ENCODE measurements at regions not wholly inside any gene's neighbourhood (a gene's known extent, or its start where the extent isn't known, plus 50 kb on each side); places are given as distances from the start of the nearest gene placed in this dataset.

DNA sequence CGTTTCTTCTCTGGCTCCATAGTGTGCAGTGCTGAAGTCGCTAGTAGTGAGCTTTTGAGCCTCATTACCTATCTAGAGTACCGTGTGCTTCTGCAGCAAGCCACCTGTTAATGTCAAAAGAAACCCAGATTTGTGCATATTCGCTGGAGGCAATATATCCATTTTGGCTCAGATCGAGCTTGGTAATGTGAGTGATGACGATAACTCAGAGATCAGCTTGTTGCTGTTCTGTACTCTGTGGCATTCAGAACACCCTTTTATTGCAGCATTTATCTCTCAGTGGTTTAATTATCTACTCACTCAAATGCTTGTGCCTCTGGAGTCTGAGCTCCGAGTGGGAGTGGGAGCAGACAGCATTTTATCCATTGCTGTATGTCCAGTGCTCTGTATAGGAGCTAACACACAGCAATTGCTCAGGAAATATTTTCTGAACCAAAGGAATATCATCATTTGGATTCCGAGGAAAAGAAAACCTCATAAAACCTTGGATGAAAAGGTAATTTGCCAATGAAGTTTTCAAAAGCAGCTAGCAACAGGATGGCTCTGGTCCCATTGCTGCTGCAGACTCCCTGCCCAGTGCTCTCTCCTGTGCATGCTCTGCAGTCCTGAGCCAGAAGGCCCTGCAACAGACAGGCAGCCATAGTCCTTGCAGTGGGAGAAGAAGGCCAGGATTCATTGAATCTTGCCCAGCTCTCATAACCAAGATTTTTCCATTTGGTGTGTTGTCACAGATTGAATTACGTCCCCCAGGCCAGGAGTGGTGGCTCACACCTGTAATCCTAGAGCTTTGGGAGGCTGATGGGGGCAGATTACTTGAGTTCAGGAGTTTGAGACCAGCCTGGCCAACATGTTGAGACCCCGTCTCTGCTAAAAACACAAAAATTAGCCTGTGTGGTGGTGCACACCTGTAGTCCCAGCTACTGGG lies 183.8 kb downstream of the MYCN start:
- no peak for DNase-seq

GRCh38 chr2:16123421-16123820 lies 183.1 kb downstream of the MYCN start:
- DNase-seq, result no peak
- ATAC-seq, result no peak
- intact Hi-C loops (cut with DNase I), result no loop called here

More for the DNA sequence above, 183.8 kb downstream of the MYCN start:
- no peak for ATAC-seq
- intact Hi-C loops (cut with DNase I), result no loop called here

- DNase-seq (no peak), ATAC-seq (no peak)
- intact Hi-C loops (cut with DNase I), result no loop called here
Measured at GRCh38 chr2:16122556-16122955, 182.2 kb downstream of the MYCN start.

- DNase-seq (no peak), ATAC-seq (no peak)
- intact Hi-C loops (cut with DNase I), result no loop called here
Measured at GRCh38 chr2:16121986-16122390, 181.6 kb downstream of the MYCN start.

GRCh38 chr2:16121231-16121985 lies 181.1 kb downstream of the MYCN start:
- intact Hi-C loops (cut with DNase I), result no loop called here
- DNase-seq (no peak), ATAC-seq (no peak)

- ATAC-seq, result no peak
- intact Hi-C loops (cut with DNase I), result no loop called here
Measured at GRCh38 chr2:16120591-16121180, 180.3 kb downstream of the MYCN start.

DNA sequence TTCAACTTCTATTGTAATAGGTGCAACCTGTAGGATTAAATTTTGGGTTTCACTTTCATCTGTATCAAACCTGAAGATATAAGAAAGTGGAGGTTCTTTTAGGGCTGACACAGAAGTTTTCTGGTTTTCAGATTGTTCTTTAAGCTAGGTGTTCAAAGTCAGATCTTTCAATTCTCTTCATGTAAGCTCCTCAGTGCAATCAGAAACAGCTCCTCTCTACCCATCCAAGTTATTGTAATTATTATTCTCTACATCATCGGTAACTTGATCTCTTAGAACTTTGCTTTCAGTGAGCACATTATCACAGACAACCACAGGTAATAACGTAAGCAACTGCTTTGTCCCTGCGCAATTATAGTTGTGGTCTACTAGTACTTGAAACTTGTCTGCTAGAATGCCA lies 179.4 kb downstream of the MYCN start:
- DNase-seq, result no peak
- no peak for ATAC-seq
- intact Hi-C loops (cut with DNase I), result no loop called here

More at GRCh38 chr2:16120591-16121180, 180.3 kb downstream of the MYCN start:
- no peak for DNase-seq

DNA sequence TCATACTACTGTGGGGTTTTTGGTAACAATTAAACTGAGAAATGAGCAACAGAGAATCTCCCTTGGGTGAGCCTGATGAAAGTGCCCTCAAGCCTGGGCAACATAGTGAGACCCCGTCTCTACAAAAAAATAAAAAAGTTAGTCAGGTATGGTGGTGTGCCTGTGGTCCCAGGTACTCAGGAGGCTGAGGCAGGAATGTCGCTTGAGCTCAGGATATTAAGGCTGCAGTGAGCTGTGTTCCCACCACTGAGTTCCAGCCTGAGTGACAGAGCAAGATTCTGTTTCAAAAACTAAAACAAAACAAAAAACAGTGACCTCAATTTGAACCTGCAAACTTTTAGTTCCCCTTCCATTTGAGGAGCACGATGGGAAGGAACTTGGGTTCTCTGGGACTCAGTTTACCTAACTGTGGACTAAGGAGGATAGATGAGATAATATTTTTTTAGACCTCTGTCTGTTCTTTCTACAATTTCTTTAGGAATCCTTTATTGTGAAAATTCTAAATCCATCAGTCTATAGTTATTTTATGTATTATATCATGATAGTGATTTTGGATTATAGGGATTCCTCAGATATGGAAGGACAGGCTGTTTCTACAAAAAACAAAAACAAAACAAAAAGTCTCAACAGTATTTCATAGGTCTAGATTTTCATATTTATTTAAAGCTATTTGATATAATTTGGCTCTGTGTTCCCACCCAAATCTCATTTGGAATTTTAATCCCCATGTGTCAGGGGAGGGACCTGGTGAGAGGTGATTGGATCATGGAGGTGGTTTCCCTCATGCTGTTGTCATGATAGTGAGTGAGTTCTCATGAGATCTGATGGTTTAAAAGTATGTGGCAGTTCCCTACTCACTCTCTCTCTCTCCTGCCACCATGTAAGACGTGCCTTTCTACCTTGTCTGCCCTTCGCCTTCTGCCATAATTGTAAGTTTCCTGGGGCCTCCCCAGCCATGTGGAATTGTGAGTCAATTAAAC lies 178.6 kb downstream of the MYCN start:
- ATAC-seq (no peak), DNase-seq (no peak)
- intact Hi-C loops (cut with DNase I), result no loop called here

DNA sequence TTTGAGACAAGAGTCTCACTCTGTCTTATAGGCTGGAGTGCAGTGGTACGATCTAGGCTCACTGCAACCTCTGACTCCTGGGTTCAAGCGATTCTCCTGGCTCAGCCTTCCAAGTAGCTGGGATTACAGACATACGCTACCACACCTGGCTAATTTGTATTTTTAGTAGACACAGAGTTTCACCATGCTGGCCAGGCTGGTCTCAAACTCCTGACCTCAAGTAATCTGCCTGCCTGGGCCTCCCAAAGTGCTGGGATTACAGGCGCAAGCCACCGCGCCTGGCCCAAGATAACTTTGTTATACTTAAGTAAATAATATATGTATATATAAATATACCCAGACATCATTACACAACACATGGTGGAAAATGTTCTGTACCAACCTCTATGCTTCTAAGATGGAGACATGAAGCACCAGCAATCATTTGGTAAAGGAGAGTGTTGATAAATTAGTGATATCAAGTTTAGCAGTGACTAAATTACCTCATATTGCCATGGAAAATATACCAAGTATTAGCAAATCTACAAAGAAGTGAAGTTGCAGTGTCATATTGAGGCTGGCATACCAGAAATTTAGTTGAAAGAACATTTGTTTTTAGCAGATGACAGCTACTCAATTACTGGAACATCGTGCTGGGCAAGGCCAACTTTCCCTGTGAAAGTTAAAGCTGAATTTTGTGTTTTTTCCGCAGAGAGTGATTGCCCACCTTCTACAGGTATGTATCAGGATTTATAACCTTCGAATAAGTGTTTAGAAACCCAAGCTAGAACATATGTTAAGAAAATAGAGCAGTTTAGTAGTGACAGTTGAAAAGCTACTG lies 177.7 kb downstream of the MYCN start:
- DNase-seq (no peak), ATAC-seq (no peak)
- intact Hi-C loops (cut with DNase I), result no loop called here

DNA sequence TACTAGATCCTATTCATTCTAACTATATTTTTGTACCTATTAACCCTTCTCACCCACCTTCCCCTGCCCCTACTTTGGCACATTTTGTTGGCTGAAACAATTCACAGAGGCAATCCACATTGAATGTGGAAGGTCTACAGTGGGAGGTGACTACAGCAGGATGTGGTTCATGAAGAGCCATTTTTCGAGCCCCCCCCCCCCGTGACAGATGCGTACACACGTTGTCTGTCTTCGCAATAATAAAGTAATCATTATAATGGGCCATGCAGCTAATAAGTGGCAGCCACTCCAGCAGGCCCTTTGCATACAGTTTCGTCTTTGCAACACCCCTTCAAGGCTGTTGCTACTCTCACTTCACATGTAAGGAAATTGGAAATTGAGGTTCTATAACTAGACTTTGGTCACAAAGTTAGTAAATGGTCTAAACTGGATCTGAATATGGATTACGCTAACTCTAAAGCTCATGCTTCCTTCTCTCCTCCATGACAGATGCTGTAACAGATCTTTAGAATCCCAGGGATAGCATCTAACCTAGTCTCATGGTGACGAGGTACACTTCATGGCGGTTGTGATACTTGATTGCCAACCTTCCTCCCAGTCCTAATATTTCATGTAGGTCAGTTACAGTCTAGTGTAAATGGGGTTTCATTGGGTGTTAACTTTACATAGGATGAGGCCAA lies 176.8 kb downstream of the MYCN start:
- DNase-seq, result no peak
- no peak for ATAC-seq
- intact Hi-C loops (cut with DNase I), result no loop called here

GRCh38 chr2:16115881-16116830 lies 175.8 kb downstream of the MYCN start:
- DNase-seq (no peak), ATAC-seq (no peak)
- intact Hi-C loops (cut with DNase I), result no loop called here

- DNase-seq, result no peak
- ATAC-seq, result no peak
- intact Hi-C loops (cut with DNase I), result no loop called here
Measured at GRCh38 chr2:16115291-16115690, 174.9 kb downstream of the MYCN start.

- ATAC-seq (no peak), DNase-seq (no peak)
- intact Hi-C loops (cut with DNase I), result no loop called here
Measured at GRCh38 chr2:16114836-16115235, 174.5 kb downstream of the MYCN start.

DNA sequence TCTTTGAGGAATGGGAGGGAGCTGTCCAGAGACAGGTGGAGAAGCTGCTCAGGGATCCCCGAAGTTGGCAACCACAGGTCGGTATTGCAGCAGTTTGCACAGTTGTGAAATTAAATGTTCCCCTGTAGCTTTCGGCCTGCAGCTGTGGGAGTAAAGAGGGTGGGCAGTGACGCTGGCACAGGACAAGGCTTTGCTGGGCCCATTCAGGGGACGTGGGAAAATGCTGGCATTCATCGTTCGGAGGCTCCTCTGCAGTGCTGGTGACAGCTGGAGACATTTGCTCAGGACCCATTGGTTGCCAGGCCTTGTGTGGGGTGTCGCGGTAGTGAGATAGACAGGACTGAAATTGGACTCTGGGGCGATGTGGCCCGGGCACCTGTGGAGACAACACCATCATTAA lies 173.7 kb downstream of the MYCN start:
- no peak for ATAC-seq
- intact Hi-C loops (cut with DNase I), result no loop called here

DNA sequence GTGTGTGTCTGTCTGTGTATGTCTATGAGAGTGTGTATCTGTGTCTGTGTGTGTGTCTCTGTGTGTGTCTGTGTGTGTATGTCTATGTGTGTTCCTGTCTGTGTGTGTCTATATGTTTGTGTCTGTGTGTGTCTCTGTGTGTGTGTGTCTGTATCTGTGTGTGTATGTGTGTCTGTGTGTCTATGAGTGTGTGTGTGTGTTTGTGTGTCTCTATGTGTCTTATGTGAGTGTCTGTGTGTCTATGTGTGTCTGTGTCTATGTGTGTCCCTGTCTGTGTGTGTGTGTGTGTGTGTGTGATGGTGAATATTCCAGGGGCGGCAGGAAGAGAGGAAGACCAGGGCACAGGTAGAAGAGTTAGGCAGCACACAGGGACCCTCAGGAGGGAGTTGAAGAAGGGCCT lies 173.2 kb downstream of the MYCN start:
- ATAC-seq (no peak), DNase-seq (no peak)
- intact Hi-C loops (cut with DNase I), result no loop called here

More for the DNA sequence above, 173.7 kb downstream of the MYCN start:
- no peak for DNase-seq

GRCh38 chr2:16112972-16113560 lies 172.7 kb downstream of the MYCN start:
- ATAC-seq (no peak), DNase-seq (no peak)
- intact Hi-C loops (cut with DNase I), result no loop called here

Data from left cardiac atrium (tissue), 4 donors.